ENCODE measurements at regions not wholly inside any gene's neighbourhood (a gene's known extent, or its start where the extent isn't known, plus 50 kb on each side); places are given as distances from the start of the nearest gene placed in this dataset.

DNA sequence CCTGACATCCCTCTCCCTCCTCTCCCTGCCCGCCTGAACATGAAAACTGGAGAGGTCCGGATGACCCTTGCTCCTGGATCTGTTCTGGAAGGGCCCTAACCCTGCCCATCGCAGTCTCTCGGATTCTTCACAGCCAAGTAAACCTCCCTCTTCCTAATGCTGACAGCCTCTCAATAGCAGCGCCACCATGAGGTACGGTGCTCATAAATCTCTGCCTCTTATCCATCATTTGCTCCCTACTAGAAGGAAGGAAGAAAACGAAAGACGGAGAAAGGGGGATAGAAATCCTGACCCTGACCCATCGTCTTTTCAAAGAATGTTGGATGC lies 257.9 kb downstream of the BCL11A start:
- DNase-seq (ENCODE audit: low read depth in 2 of 2): no peak

DNA sequence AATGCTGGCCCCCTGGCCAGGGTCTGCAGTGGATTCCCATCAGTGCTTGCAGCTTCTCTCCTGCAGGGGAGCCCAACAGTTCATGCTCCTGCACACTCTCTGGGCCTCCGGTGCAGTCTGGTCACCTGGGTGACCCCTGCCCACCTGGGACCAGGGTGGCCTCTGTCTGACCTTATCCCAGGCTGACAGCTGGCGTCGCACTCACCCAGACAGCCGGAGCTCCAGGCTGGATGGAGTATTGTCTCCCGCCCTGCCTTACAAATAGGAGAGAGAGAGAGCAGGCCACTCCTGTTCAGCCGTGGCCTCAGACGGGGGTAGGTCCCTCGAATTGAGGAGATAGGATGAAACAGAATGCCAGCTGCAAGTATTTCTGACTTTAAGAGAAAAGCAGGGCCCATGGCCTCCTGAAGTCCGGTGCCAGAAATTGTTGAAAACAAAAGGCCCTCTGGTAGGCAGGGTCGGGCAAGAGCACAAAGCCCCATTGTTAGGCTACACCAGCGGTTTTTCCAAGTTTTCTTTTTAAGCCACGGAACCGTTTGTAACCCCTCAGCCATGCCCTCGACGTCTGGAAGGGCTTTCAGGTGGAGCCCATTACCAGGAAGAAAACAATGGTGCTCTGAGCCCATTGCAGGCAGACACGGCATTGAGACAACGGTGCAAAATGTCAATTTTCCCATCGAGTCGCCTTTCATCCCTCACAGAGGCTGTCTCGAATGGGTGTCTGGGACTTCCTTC lies 258.4 kb downstream of the BCL11A start:
- no peak for DNase-seq (ENCODE audit: low read depth in 2 of 2)

DNA sequence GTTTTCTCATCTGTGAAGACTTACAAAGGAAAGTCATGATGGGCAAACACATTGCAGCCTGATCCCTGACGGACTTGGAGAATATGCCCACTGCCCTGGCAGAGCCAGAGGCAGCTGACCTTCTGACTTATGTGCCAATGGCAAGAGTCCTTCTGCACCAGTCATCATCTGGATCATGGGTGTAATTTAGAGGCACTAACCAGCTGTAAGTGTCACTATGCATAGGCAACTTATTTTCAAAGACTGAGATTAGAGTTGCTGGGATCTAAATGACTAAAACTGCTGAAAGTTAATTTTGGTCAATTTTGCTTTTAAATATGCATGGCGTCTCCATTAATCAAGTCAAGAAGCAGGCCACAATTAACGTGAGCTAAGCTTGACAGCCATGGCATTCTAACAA lies 261.2 kb downstream of the BCL11A start:
- DNase-seq (ENCODE audit: low read depth in 2 of 2): no peak

DNA sequence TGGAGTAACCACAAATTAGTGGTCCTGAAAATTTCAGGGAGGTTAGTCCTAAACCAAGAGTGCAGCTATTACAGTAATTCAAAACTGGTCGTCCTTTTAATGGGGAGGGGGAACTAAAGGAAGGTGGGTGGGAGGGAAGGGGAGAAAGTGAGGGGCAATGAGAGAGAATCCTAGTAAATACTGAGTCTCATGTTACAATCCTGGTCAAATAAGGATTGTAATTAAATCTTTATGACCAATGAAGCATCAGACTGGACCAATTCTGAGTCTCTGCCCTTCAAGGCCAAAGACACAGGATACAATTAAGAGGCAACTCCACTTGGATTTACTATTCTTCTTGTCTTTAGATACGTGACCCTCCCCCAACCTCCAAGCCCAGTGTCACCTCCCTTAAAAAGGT lies 262.9 kb downstream of the BCL11A start:
- DNase-seq (ENCODE audit: low read depth in 2 of 2): no peak

DNA sequence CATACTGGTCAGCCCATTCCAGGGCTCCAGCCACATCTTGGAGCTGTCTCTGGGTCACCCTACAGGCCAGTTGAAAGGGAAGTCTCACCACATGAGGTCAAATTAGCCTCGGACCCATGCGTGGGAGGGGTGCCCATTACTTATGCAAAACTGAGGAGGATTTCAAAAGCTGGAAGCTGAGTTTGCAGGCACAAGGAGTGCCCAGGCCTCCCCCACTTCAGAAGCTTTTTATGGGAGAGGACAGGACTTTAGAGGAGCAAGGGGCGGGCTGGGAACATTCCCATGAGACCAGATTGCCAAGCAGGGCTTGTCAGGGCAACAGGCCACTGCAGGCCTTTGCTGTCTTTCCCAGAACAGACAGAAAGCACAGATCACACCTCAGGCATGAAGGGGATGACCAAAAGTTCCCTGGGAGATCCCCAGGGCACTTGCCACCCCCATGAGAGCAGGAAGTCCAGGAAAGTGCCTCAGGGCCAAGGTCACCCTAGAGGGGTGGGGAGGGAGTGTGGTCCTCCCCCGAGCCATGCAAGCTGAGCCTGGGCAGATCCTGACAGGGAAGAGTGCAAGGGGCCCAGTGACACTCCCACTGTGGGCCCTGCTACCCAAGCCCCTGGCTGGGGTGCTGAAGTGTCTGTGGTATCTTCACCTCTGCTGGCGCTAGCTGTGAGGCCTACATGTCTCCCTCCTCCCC lies 267.7 kb downstream of the BCL11A start:
- DNase-seq (ENCODE audit: low read depth in 2 of 2): no peak

DNA sequence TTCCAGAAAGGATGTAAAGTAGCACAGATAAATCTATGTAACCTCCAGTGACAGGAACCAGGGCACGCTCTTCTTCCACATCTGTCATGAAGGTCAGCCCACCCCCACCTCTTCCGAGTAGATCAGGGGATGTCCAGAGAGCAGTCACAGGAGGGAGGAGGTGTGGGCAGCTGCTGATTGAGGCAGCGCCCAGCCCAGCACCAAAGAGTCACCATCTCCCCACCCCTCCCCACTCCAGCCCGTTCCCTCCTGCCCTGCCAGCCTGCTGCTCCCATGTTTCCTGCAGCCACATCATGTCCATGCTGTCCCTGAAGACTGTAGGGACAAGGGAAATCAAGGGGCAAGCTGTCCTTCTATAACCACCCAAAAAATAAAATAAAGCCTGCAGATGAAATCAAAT lies 269.8 kb downstream of the BCL11A start:
- no peak for DNase-seq (ENCODE audit: low read depth in 2 of 2)

DNA sequence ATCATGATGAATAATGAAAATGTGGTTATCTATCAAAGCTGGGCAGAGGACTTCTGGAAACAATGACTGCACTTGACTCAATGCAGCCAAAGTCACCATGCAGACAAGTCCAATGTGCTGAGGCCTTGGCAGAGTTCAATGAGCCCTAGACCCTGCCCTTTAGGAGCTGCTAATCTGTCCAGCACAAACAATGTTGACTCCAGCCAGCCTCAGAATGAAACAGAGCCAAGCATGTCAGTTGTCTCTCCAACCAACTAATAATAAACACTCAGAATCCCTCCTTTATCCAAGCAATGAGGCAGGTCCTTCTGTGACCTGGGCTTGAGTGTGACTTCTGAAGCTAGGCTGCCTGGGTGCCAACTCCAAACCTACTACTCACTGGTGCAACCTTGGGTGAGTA lies 270.6 kb downstream of the BCL11A start:
- DNase-seq (ENCODE audit: low read depth in 2 of 2): no peak

DNA sequence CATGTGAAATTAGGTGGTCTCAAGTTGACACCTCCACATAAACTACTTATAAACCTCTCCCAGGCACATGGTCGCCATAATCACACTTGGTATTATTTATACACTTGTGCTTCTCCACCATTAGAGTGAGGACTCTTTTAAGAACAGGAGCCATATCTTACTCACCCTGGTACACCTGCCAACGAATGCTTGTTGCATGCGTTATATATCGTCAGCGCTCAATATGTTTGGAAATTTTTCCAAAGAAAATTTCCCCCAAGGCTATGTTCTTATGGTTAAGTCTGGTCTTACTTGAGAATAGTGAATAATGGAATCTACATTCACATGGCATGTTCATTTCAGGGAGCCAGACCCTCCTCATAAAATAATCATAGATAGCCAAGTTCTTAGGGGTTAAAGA lies 271.7 kb downstream of the BCL11A start:
- no peak for DNase-seq (ENCODE audit: low read depth in 2 of 2)

DNA sequence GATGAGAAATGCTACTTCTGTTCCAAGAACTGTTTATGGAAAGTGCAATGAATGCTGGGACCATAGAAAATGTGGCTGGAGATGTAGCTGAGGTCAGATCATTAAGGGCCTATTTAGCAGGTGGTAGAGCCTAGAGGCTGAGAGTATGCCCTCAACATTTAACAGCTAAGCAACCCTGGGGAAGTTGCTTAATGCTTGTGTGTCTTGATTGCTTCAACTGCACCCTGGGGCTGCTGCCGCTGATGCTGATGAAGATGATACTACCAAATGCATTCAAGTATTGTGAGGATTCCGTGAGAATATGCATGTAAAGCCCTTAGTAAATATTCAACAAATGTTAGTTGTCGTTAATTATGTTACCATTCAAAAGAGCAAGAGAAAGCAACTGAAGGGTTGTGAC lies 273.2 kb downstream of the BCL11A start:
- no peak for DNase-seq (ENCODE audit: low read depth in 2 of 2)

DNA sequence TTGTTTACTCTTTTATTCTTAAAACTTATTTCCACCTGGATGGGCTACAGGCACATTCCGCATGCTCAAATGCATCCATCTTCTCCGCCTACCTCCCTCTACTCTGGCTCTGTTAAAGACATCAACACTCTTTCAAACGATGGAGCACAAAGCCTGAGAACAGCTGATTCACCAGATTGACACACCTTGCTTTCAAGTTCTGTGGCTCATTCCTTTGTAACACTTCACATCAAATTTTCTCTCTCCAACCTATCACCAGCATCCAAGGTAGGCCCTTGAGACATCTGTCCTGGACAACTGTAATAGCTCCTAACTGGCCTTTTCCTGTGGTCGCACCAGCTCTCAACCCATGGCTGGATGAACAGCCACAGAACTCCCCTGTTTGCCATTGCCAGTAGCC lies 274.5 kb downstream of the BCL11A start:
- no peak for DNase-seq (ENCODE audit: low read depth in 2 of 2)

DNA sequence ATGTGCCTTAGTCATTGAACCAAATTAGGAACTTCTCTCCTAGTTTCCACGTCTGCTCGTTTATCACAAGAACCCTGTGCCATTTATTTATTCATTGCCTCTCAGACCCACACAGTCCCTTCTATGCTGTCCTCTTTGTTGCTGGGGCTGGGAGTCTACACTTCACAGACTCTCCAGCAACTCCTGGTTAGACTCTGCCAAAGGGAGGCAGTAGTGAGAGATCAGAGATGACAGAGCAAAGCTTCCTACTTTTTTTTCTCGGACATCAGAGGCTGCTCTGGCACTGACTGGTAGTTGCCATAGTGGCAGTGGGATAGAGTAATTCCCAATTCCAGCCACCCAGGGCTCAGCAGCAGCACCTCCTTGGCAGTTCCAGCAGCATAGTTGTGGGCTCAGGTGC lies 277.5 kb downstream of the BCL11A start:
- DNase-seq (ENCODE audit: low read depth in 2 of 2): no peak

DNA sequence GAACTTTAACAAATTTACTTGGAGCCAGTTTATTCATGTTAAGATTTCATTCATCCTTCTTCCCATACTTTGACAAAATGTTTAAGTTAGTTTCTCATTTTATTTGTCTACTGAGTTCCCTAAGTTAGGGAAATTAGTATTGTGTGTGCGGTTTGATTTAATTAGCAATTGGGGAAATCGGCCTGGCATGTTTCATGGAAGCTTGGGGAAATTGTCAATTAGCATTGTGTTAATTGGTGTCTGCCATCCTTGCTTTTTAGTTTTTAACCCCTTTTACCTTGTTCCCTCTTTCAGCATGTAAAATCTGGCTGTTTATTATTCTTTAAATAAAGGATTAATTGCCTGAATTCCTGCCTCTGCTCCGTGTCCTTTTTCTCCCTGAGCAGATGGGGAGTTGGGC lies 279.6 kb downstream of the BCL11A start:
- no peak for DNase-seq (ENCODE audit: low read depth in 2 of 2)

DNA sequence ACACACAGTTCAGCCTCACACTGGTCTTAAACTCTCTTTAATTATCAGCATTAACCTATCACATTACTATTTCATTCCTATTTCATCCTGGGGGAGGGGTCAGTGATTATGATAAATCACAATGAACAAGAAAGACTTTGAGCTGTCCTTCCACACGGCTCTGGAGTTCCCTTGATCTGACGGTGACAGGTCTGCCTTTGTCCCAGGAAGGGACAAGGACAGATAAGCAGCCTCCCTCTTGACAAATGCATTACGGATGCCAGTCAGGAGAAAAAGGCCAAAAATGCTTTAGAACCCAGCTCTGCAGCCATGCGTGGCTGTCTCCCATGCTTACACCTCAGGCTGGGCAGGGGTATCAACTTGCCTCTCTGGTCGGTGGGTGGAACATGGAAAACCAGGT lies 281.7 kb downstream of the BCL11A start:
- no peak for DNase-seq (ENCODE audit: low read depth in 2 of 2)

DNA sequence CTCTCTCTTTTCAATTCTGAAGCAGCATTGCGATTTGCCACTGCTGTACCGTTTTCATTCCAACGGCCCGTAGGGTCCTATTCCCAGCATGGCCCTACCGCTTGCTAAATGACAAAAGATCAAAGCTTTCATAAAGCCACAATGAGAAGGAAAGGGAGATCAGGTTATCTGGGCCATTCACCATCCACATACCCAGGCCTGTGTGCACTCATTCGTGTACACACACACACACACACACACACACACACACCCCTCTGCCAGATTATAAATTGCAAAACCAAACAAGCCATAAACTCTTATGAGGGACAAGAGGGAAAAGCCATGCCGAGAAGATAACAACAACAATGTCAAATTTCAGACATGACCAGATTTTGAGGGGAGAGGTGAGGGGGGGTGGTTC lies 282.3 kb downstream of the BCL11A start:
- DNase-seq (ENCODE audit: low read depth in 2 of 2): no peak

DNA sequence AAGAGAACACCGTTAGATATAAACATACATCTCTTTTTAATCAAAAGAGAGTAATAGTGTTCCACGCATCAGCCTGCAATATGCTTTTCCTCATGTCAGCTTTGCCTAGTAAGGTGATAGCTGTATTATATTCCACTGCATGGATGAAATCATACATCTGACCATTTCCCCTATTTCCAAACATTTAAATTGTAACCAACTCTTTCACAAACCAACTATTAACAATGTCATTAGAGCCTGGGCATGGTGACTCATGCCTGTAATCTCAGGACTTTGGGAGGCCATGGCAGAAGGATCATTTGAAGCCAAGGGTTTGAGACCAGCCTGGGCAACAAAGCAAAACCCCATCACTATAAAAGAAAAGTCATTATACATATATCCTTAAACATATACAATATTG lies 284.8 kb downstream of the BCL11A start:
- no peak for DNase-seq (ENCODE audit: low read depth in 2 of 2)

DNA sequence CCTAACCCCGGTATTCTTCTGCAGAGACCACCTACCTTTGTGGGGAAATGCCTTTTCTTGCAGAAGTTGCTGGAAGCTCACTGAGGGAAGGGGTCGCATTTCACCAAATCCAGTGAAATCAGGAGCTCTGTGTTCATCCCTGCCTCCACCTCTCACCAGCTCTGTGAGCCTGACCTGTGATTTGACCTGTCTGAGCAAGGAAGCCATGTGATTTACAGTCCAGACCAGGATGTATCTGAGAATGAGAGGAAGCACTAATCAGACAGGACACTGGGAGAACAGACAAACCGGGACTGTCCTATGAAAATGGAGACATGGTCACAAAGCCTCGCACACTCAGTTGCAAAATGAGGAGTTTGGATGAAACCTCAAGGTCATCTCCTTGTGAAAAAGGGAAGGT lies 285.4 kb downstream of the BCL11A start:
- no peak for DNase-seq (ENCODE audit: low read depth in 2 of 2)

DNA sequence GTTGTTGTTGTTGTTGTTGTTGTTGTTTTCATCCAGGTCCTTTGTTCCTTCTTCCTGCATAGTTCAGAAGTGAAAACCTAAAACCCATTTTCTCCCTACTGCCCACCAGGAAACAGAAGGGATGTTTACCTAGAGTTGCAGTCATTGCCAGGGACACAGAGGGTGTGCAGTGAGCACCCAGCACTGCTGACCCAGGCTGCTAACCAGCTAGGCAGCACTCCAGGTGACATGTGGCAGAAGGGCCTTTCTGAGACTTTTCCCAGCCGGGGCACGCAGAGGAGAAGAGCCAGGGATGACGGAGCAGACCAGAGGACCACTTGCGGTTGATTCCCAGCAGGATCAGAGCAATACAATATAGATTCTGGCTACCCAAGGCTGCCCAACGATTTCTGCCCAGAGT lies 286.3 kb downstream of the BCL11A start:
- no peak for DNase-seq (ENCODE audit: low read depth in 2 of 2)

DNA sequence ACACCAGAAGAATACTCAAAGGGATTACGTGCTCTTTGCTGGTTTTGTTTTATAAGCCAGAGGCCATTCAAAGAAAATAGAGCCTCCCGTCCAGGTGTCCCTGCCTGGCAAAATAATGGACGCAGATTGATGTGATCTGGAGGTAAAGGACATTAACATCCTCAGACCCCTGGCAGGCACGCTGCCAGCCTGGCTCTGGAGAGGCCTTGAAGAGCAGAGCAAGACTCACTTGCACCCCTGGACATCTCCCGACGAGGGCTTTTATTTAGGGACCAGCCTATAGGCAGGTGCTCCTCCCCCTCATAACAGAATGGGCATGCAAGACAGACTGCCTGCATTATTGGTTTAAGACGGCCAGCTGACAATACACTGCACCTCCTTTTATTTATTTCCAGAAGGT lies 291.3 kb downstream of the BCL11A start:
- DNase-seq (ENCODE audit: low read depth in 2 of 2): no peak

DNA sequence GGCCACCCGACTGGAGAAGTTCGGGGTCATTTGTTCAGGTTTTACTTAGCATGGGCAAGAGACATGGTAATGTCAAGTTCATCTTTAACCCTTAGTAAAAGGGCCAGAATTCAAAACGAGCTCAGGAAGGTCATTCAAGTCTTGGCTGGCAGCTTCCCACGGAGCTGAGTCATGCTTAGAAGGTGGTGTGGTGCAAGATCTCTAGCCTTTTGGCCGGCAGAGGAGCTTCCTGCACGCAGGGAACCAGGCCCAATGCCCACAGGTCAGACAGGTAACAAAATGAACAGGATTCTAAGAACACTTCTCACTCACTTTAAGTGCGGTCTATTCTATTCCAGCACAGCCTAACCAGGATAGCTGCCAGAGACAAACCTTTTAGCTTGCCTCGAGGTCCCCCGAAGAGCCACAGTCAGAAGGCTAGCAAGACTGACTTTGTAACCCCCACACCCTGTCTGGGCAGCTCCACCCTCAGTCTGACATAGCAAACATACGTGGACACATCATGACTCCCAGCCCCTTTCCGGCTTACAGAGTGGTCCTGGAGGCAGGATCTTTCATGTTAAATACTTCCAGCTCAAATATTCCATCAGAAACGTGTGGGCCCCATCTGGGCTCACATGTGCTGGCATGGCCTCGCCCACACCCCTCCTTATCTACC lies 292.7 kb downstream of the BCL11A start:
- DNase-seq (ENCODE audit: low read depth in 2 of 2): no peak

DNA sequence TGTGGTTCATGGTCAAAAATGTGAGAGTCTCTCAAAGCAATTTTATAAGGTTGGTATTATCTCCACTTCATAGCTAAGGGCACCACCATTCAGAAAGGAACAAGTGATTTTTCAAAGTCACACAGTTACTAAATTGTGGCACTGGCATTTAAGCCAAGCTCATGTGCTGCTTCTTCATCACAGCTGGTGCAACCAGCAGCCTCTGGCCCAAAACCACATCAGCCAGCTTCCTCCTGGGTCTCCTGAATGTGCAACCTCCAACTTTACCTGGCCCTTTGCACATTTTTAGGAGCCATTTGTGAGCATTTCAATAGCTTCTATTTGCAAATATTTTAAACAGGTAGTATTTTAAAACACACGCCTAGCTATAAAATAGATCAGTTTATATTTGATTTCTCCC lies 293.7 kb downstream of the BCL11A start:
- DNase-seq (ENCODE audit: low read depth in 2 of 2): no peak

DNA sequence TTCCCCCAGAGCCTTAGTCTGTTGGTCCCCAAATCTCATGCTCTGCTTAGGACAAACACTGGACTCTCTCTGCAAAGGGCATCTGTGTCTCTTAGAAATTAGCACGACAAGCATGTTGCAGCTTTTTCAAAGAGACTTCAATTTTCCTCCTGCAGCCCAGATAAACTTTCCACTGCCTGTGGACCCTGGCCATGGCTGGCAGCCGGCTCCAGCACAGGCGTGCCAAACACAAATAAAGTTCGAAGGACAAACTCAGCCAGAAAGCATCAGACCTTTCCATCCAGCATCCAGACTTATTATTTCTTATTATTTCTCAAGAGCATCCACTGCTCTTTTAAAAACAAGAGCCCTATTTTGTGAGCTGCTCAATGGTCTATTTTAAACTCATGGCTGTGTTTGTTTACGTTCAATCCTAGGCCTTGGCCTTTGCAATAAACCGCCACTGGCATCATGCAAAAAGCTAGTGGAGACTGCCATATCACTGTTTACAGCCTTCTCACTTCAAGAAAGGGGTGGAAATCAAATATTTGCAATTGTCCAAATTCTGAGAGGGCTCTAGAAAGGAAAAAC lies 300.8 kb downstream of the BCL11A start:
- no peak for DNase-seq (ENCODE audit: low read depth in 2 of 2)

DNA sequence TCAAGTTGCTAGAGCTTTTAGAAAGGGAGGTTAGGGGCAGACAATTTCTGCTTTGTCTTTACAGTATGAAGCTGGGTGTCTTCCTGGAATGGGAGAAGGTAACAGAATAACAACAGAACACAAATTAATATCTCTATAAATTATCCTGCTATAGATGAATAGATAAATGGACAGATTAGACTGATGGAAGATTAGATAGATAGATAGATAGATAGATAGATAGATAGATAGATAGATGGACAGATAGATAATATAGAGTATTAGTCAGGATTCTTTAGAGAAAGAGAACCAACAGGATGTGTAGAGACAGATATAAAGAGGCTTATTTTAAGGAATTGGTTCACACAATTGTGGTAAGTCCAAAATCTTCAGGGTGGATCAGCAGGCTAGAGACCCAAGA lies 302.2 kb downstream of the BCL11A start:
- no peak for DNase-seq (ENCODE audit: low read depth in 2 of 2)

DNA sequence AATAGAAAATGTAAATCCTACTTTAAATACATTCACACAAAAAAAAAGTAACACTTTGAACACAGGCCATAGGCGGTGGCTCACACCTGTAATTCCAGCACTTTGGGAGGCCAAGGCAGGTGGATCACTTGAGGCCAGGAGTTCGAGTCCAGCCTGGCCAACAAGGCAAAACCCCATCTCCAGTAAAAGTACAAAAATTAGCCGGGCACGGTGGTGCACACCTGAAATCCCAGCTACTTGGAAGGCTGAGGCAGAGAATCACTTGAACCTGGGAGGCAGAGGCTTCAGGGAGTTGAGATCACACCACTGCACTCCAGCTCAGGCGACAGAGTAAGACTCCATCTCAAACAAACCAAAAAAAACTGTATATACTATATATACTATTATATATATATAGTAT lies 303.6 kb downstream of the BCL11A start:
- no peak for DNase-seq (ENCODE audit: low read depth in 2 of 2)
